Ishikawa (cell line): ENCODE measurements at regions not wholly inside any gene's neighbourhood (a gene's known extent, or its start where the extent isn't known, plus 50 kb on each side); places are given as distances from the start of the nearest gene placed in this dataset.

ENCODE experiments used
- CEBPB ChIP-seq: IDR thresholded peaks from 2 replicates; pipeline ENCODE4 v1.6.1; 2012
- CREB1 ChIP-seq: IDR thresholded peaks from 2 replicates; pipeline ENCODE4 v1.6.1; 2012; ENCODE audit warnings: low read depth
- EGR1 ChIP-seq: IDR thresholded peaks from 2 replicates; pipeline ENCODE4 v1.6.1; 2012
- EP300 ChIP-seq: IDR thresholded peaks from 2 replicates; pipeline ENCODE4 v1.6.1; 2012; ENCODE audit warnings: borderline replicate concordance
- FOXM1 ChIP-seq: IDR thresholded peaks from 2 replicates; pipeline ENCODE4 v1.6.1; 2012; ENCODE audit warnings: low read depth, borderline replicate concordance
- MAX ChIP-seq: IDR thresholded peaks from 2 replicates; pipeline ENCODE4 v1.6.1; 2012
- NFIC ChIP-seq: IDR thresholded peaks from 2 replicates; pipeline ENCODE4 v1.6.1; 2012
- RAD21 ChIP-seq: IDR thresholded peaks from 2 replicates; pipeline ENCODE4 v1.6.1; 2012; ENCODE audit warnings: low read depth
- TAF1 ChIP-seq: IDR thresholded peaks from 2 replicates; pipeline ENCODE4 v1.6.1; 2012; ENCODE audit warnings: low read depth, mild to moderate bottlenecking
- TCF12 ChIP-seq: IDR thresholded peaks from 2 replicates; pipeline ENCODE4 v1.6.1; 2012; ENCODE audit warnings: low read depth
- TEAD4 ChIP-seq: IDR thresholded peaks from 2 replicates; pipeline ENCODE4 v1.6.1; 2012
- YY1 ChIP-seq: IDR thresholded peaks from 2 replicates; pipeline ENCODE4 v1.6.1; 2012; ENCODE audit warnings: low read depth
- ZBTB7A ChIP-seq: IDR thresholded peaks from 2 replicates; pipeline ENCODE4 v1.6.1; 2012; ENCODE audit warnings: low read depth
- TF ChIP-seq, protein P1 (sequence below): IDR thresholded peaks from 2 replicates; pipeline ENCODE4 v1.6.1; 2012
- TF ChIP-seq, protein P2 (sequence below): IDR thresholded peaks from 2 replicates; pipeline ENCODE4 v1.6.1; 2012; ENCODE audit warnings: low read depth, mild to moderate bottlenecking

GRCh38 chr13:107076801-107077200 is 508.9 kb upstream of the ARGLU1 start:
- no peak for TF ChIP-seq EP300
- TF ChIP-seq TAF1, result no peak
- TF ChIP-seq TCF12, result no peak
- TF ChIP-seq MAX, result no peak
- TF ChIP-seq EGR1, result no peak
- no peak for TF ChIP-seq RAD21

DNA sequence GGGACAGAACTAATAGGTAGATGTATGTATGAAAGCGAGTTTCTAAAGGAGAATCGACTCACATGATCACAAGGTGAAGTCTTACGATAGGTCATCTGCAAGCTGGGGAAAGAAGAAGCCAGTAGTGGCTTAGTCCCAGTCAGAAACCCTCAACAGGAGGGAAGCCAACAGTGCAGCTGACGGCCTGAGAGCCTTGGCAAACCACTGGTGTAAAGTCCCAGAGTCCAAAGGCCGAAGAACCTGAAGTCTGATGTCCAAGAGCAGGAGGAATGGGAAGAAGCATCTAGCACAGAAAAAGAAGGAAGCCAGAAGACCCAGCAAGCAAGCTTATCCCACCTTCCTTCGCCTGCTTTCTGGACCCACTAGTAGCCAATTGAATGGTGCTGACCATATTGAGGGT is 507.6 kb upstream of the ARGLU1 start:
- no peak for TF ChIP-seq RAD21
- no peak for TF ChIP-seq CEBPB
- no peak for TF ChIP-seq FOXM1
- no peak for TF ChIP-seq EP300
- TF ChIP-seq, protein P1, sequence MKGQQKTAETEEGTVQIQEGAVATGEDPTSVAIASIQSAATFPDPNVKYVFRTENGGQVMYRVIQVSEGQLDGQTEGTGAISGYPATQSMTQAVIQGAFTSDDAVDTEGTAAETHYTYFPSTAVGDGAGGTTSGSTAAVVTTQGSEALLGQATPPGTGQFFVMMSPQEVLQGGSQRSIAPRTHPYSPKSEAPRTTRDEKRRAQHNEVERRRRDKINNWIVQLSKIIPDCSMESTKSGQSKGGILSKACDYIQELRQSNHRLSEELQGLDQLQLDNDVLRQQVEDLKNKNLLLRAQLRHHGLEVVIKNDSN, result no peak
- no peak for TF ChIP-seq TAF1
- TF ChIP-seq EGR1, result no peak
- TF ChIP-seq MAX, result no peak
- TF ChIP-seq, protein P2, sequence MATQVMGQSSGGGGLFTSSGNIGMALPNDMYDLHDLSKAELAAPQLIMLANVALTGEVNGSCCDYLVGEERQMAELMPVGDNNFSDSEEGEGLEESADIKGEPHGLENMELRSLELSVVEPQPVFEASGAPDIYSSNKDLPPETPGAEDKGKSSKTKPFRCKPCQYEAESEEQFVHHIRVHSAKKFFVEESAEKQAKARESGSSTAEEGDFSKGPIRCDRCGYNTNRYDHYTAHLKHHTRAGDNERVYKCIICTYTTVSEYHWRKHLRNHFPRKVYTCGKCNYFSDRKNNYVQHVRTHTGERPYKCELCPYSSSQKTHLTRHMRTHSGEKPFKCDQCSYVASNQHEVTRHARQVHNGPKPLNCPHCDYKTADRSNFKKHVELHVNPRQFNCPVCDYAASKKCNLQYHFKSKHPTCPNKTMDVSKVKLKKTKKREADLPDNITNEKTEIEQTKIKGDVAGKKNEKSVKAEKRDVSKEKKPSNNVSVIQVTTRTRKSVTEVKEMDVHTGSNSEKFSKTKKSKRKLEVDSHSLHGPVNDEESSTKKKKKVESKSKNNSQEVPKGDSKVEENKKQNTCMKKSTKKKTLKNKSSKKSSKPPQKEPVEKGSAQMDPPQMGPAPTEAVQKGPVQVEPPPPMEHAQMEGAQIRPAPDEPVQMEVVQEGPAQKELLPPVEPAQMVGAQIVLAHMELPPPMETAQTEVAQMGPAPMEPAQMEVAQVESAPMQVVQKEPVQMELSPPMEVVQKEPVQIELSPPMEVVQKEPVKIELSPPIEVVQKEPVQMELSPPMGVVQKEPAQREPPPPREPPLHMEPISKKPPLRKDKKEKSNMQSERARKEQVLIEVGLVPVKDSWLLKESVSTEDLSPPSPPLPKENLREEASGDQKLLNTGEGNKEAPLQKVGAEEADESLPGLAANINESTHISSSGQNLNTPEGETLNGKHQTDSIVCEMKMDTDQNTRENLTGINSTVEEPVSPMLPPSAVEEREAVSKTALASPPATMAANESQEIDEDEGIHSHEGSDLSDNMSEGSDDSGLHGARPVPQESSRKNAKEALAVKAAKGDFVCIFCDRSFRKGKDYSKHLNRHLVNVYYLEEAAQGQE, result no peak
- TF ChIP-seq TEAD4, result no peak
- no peak for TF ChIP-seq TCF12
- TF ChIP-seq ZBTB7A, result no peak
- no peak for TF ChIP-seq NFIC
- no peak for TF ChIP-seq CREB1
- no peak for TF ChIP-seq YY1

GRCh38 chr13:107070792-107071191 is 502.9 kb upstream of the ARGLU1 start:
- TF ChIP-seq TEAD4 (no peak), EGR1 (no peak), CEBPB (no peak), RAD21 (no peak), TCF12 (no peak), CREB1 (no peak), TAF1 (no peak), NFIC (no peak)
- TF ChIP-seq, protein P1, result no peak
- TF ChIP-seq, protein P2, result no peak

DNA sequence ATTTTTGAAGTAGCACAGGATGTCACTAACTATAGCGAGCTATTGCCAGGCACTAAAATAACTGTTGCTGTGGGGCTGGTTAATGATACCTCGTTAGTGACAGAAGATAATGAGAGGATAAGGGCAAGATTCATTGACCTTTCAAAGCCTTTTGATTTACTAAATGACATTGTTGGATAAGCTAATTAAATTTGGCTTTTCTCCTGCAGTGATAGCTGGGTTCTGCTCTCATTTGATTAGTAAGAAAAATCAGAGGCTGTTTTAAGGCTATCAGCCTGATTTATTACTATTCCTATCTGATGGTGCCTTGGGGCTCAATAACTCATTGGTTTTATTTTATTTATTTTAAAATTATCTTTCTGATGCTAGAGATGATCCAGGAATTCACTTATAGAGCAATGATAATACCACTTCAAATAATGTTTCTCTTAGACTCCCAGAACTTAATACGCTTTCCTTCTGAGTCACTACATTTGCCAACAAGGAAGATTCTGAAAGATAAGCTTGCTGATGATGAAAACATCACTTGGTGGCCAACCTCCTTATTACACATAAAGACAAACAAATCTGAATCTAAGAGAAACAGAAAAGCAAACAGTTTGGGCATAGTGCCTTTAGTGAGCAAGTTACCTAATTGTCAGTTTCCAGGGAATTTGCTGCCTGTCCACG is 501.3 kb upstream of the ARGLU1 start:
- TF ChIP-seq CEBPB (no peak), TAF1 (no peak), EP300 (no peak), FOXM1 (no peak), EGR1 (no peak), NFIC (no peak), YY1 (no peak), TCF12 (no peak), RAD21 (no peak), MAX (no peak), CREB1 (no peak), ZBTB7A (no peak), TEAD4 (no peak)
- TF ChIP-seq, protein P2, result no peak
- TF ChIP-seq, protein P1, result no peak
